Brain microvascular endothelial cell (primary cell): ENCODE measurements at regions not wholly inside any gene's neighbourhood (a gene's known extent, or its start where the extent isn't known, plus 50 kb on each side); places are given as distances from the start of the nearest gene placed in this dataset.

Experiments
- DNase-seq: peaks from one replicate; pipeline ENCODE4 v3.0.0-alpha.2; 2020
- H3K27ac ChIP-seq: fragments of 250-450 bp; sonication (Bioruptor Pico); 2 replicates; pipeline ENCODE4 v1.5.1; 2020; ENCODE audit warnings: mild to moderate bottlenecking, moderate library complexity
- H3K27me3 ChIP-seq: fragments of 250-450 bp; sonication (Bioruptor Pico); replicated peaks from 2 replicates; pipeline ENCODE4 v1.5.1; 2020; ENCODE audit warnings: mild to moderate bottlenecking
- H3K36me3 ChIP-seq: fragments of 250-450 bp; sonication (Bioruptor Pico); replicated peaks from 2 replicates; pipeline ENCODE4 v1.5.1; 2020; ENCODE audit warnings: mild to moderate bottlenecking
- H3K4me3 ChIP-seq: 2 replicates; pipeline ENCODE4 v1.5.1; 2011; ENCODE audit warnings: low read depth, mild to moderate bottlenecking, control low read depth, low read length, moderate library complexity
- CTCF ChIP-seq: IDR thresholded peaks from 2 replicates; pipeline ENCODE4 v1.5.1; 2011; ENCODE audit warnings: low read depth, mild to moderate bottlenecking, moderate library complexity, low read length, control low read depth, inconsistent platforms; ENCODE audit errors: missing control alignments
- in situ Hi-C: cut with HindIII; loops from 2 replicates; pipeline ENCODE4 v1.10.0; 2017; ENCODE audit warnings: low sequenced_read_pairs, low pct_ligation_motif_present

GRCh38 chr11:31882951-31883392, 71.8 kb upstream of the PAX6 start:
- in situ Hi-C loops, result no loop called here
- TF ChIP-seq CTCF, result no peak
- DNase-seq, result peak; percentile 24

GRCh38 chr11:31881825-31882224, 70.7 kb upstream of the PAX6 start:
- DNase-seq, result no peak
- Histone ChIP-seq H3K27me3 (no peaks in the 10 kb centered on the region), H3K27ac (no peak overlapping the region), H3K36me3 (no peaks in the 10 kb centered on the region), H3K4me3 (no peak overlapping the region)
- TF ChIP-seq CTCF, result no peak
- in situ Hi-C loops, result no loop called here

More at GRCh38 chr11:31882951-31883392, 71.8 kb upstream of the PAX6 start:
- Histone ChIP-seq H3K36me3 (no peaks in the 10 kb centered on the region), H3K27me3 (no peaks in the 10 kb centered on the region), H3K4me3 (no peak overlapping the region), H3K27ac (no peak overlapping the region)

DNA sequence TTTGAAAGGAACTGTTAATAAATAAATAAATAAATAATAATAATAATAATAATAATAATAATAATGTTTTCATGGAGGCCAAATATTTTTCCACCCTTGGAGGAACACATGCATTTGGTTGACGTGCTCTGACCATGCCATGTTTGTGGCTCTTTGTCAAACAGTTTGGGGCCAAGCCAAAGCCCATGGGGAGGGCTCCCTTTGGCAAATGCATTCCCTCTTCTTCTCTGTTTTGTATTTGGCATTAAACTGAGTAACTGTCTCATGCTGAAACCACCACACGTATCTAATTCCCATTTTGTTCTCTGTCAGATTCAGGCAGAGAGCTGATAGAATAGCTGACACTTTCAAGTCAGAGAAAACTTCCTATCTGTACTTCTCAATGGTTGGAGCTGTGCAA, 68.6 kb upstream of the PAX6 start:
- no peak for DNase-seq
- H3K4me3 ChIP-seq, result no peak overlapping the region
- no peak overlapping the region for H3K27ac ChIP-seq
- no peaks in the 10 kb centered on the region for H3K27me3 ChIP-seq
- in situ Hi-C loops, result no loop called here
- TF ChIP-seq CTCF, result no peak
- no peaks in the 10 kb centered on the region for H3K36me3 ChIP-seq

DNA sequence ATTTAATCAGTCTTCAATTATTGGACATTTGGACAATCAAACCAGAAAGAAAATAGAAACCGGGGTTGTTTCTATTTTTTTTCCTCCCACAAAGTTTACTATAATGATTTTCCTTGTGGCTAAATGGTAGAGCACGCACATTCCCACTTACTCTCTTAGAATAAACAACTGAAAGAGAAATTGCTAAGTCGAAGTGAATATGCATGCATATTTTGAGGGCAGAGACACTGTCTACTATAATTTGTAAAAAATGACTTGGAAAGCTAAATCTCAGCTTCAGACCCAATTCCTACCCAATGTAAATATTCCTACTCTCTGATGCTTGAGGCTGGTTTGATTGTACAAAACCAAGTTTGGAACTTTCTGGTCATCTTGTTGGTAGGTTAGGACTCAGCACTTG, 66.7 kb upstream of the PAX6 start:
- no peaks in the 10 kb centered on the region for H3K36me3 ChIP-seq
- no peaks in the 10 kb centered on the region for H3K27me3 ChIP-seq
- TF ChIP-seq CTCF, result no peak
- in situ Hi-C loops, result no loop called here
- H3K27ac ChIP-seq, result no peak overlapping the region
- DNase-seq, result no peak
- no peak overlapping the region for H3K4me3 ChIP-seq

- TF ChIP-seq CTCF, result no peak
- Histone ChIP-seq H3K27me3 (no peaks in the 10 kb centered on the region), H3K36me3 (no peaks in the 10 kb centered on the region), H3K27ac (no peak overlapping the region), H3K4me3 (no peak overlapping the region)
- in situ Hi-C loops, result no loop called here
- DNase-seq, result no peak
Measured at GRCh38 chr11:31877083-31877482, 66.0 kb upstream of the PAX6 start.

DNA sequence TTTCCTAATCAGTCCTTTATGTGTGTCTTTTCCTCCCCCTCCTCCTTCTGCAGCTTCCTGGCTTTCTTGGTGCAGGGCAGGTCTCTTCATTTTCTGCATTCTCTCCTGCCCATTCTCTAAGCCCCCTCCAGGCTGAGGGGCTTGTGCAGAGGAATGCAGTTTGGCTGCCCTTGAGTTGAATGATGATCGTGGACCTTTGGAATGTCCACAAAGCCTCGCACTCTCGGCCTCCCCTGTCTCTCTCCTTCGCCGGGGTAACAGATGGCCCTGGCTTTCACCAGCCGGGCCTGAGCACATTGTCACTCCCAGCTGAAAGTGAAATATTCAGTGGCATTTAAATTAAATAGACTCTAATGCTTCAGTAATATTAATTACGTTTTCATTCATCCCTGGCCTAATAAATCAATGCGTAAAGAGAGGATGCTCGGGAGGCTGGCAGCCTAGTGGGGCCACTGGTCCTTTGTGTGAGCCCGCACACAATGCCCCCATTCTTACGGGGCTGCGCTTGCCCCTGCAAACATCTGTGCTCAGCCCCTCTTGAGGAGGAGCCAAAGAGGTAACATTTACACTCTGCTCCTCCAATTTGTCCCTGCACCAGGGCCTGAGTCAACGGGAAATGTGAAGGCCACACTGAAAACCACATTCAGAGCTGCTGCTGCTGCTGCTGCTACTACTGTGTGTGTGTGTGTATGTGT, 64.9 kb upstream of the PAX6 start:
- H3K36me3 ChIP-seq, result no peaks in the 10 kb centered on the region
- in situ Hi-C loops, result no loop called here
- H3K4me3 ChIP-seq, result no peak overlapping the region
- H3K27me3 ChIP-seq, result no peaks in the 10 kb centered on the region
- TF ChIP-seq CTCF, result no peak
- no peak overlapping the region for H3K27ac ChIP-seq
- no peak for DNase-seq
